ENCODE measurements at regions not wholly inside any gene's neighbourhood (a gene's known extent, or its start where the extent isn't known, plus 50 kb on each side); places are given as distances from the start of the nearest gene placed in this dataset.
"Not testable (repeated sequence)": the region's sequence is repeated elsewhere in the genome, so short reads cannot be mapped to it uniquely, and the experiment has no call there.

- TF ChIP-seq POLR2A, CTCF (IDR thresholded peaks at IDR 0.05): not testable (repeated sequence)
Observed at GRCh38 chr12:8355531-8355930, 100.2 kb upstream of the CLEC6A start.

Data from lower leg skin (tissue), 3 donors.